ENCODE measurements at regions not wholly inside any gene's neighbourhood (a gene's known extent, or its start where the extent isn't known, plus 50 kb on each side); places are given as distances from the start of the nearest gene placed in this dataset.

GRCh38 chr9:84445737-84446136 lies 105.2 kb upstream of the SLC28A3 start:
- Mint-ChIP-seq H3K4me1 (ENCODE audit: unreplicated experiment) (peaks cover 2% of the 10 kb centered on the region), H3K36me3 (ENCODE audit: low read depth, unreplicated experiment) (no peaks in the 10 kb centered on the region), H3K27me3 (ENCODE audit: unreplicated experiment) (no peaks in the 10 kb centered on the region), H3K9me3 (ENCODE audit: unreplicated experiment) (no peaks in the 10 kb centered on the region), H3K27ac (ENCODE audit: unreplicated experiment) (no peak overlapping the region), H3K4me3 (ENCODE audit: unreplicated experiment) (no peak overlapping the region)
- DNase-seq (ENCODE audit: low spot score): no peak
- TF ChIP-seq CTCF (IDR thresholded peaks at IDR 0.05; ENCODE audit: unreplicated experiment): no peak

GRCh38 chr9:84447305-84447704 lies 106.7 kb upstream of the SLC28A3 start:
- Mint-ChIP-seq H3K36me3 (ENCODE audit: low read depth, unreplicated experiment) (no peaks in the 10 kb centered on the region), H3K27ac (ENCODE audit: unreplicated experiment) (no peak overlapping the region), H3K9me3 (ENCODE audit: unreplicated experiment) (no peaks in the 10 kb centered on the region), H3K4me1 (ENCODE audit: unreplicated experiment) (peaks cover 2% of the 10 kb centered on the region), H3K4me3 (ENCODE audit: unreplicated experiment) (no peak overlapping the region), H3K27me3 (ENCODE audit: unreplicated experiment) (no peaks in the 10 kb centered on the region)
- DNase-seq (ENCODE audit: low spot score): no peak
- no peak for TF ChIP-seq CTCF (IDR thresholded peaks at IDR 0.05; ENCODE audit: unreplicated experiment)

GRCh38 chr9:84450029-84450428 lies 109.5 kb upstream of the SLC28A3 start:
- Mint-ChIP-seq H3K36me3 (ENCODE audit: low read depth, unreplicated experiment) (no peaks in the 10 kb centered on the region), H3K4me1 (ENCODE audit: unreplicated experiment) (no peaks in the 10 kb centered on the region), H3K9me3 (ENCODE audit: unreplicated experiment) (no peaks in the 10 kb centered on the region), H3K4me3 (ENCODE audit: unreplicated experiment) (no peak overlapping the region), H3K27me3 (ENCODE audit: unreplicated experiment) (peaks cover 1% of the 10 kb centered on the region), H3K27ac (ENCODE audit: unreplicated experiment) (no peak overlapping the region)
- no peak for TF ChIP-seq CTCF (IDR thresholded peaks at IDR 0.05; ENCODE audit: unreplicated experiment)
- DNase-seq (ENCODE audit: low spot score): no peak

GRCh38 chr9:84456527-84456926 lies 116.0 kb upstream of the SLC28A3 start:
- H3K36me3 Mint-ChIP-seq (ENCODE audit: low read depth, unreplicated experiment): no peaks in the 10 kb centered on the region
- TF ChIP-seq CTCF (IDR thresholded peaks at IDR 0.05; ENCODE audit: unreplicated experiment): no peak
- H3K4me1 Mint-ChIP-seq (ENCODE audit: unreplicated experiment): no peaks in the 10 kb centered on the region
- no peak overlapping the region for H3K4me3 Mint-ChIP-seq (ENCODE audit: unreplicated experiment)
- DNase-seq (ENCODE audit: low spot score): no peak
- H3K27me3 Mint-ChIP-seq (ENCODE audit: unreplicated experiment): peaks cover 1% of the 10 kb centered on the region
- H3K27ac Mint-ChIP-seq (ENCODE audit: unreplicated experiment): no peak overlapping the region
- H3K9me3 Mint-ChIP-seq (ENCODE audit: unreplicated experiment): no peaks in the 10 kb centered on the region

- Mint-ChIP-seq H3K27ac (ENCODE audit: unreplicated experiment) (no peak overlapping the region), H3K4me1 (ENCODE audit: unreplicated experiment) (no peaks in the 10 kb centered on the region), H3K27me3 (ENCODE audit: unreplicated experiment) (no peaks in the 10 kb centered on the region), H3K36me3 (ENCODE audit: low read depth, unreplicated experiment) (no peaks in the 10 kb centered on the region), H3K4me3 (ENCODE audit: unreplicated experiment) (no peak overlapping the region), H3K9me3 (ENCODE audit: unreplicated experiment) (no peaks in the 10 kb centered on the region)
- TF ChIP-seq CTCF (IDR thresholded peaks at IDR 0.05; ENCODE audit: unreplicated experiment): no peak
- no peak for DNase-seq (ENCODE audit: low spot score)
Measured at GRCh38 chr9:84460695-84461094, 120.1 kb upstream of the SLC28A3 start.

Measured in endothelial cell (in vitro differentiated cells).